Esophagus squamous epithelium (tissue), 4 donors: ENCODE measurements at regions not wholly inside any gene's neighbourhood (a gene's known extent, or its start where the extent isn't known, plus 50 kb on each side); places are given as distances from the start of the nearest gene placed in this dataset.

Experiments used
- POLR2A ChIP-seq, 4 donors: fragments of 450-650 bp; IDR thresholded peaks; one replicate each; pipeline ENCODE4 v1.6.1; 2017; ENCODE audit warnings: antibody characterized with exemption in 4 of 4, mild to moderate bottlenecking in 4 of 4, moderate library complexity in 3 of 4
- TF ChIP-seq, protein P1 (sequence below), 6 experiments: fragments of 450-650 bp in 4 of 6; fragments of 200-600 bp in 2 of 6; sonication (generic) in 2 of 6; IDR thresholded peaks; one replicate each; pipeline ENCODE4 v1.5.1; 2016 to 2019; ENCODE audit warnings: antibody characterized with exemption in 6 of 6, mild to moderate bottlenecking in 4 of 6, moderate library complexity in 4 of 6

DNA sequence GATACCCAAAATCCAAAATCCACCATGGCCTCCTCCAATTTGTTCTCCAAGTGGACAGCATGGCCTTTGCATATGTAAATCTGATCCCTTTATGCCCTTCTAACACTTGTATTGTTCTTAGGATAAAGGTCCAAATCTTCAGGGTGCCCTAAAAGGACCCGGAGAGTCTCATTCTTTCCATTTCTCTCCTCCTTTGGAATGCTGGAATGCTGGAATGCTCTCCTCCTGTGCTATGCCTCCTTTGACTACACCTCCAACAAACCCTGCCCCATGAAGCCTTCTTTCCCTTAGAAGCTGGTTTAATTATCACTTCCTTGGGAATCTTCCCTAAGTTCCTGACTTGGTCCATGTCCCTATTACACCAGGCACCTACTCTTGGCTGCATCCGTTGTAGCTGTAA, 484.8 kb upstream of the RUNX1 start:
- TF ChIP-seq, protein P1, sequence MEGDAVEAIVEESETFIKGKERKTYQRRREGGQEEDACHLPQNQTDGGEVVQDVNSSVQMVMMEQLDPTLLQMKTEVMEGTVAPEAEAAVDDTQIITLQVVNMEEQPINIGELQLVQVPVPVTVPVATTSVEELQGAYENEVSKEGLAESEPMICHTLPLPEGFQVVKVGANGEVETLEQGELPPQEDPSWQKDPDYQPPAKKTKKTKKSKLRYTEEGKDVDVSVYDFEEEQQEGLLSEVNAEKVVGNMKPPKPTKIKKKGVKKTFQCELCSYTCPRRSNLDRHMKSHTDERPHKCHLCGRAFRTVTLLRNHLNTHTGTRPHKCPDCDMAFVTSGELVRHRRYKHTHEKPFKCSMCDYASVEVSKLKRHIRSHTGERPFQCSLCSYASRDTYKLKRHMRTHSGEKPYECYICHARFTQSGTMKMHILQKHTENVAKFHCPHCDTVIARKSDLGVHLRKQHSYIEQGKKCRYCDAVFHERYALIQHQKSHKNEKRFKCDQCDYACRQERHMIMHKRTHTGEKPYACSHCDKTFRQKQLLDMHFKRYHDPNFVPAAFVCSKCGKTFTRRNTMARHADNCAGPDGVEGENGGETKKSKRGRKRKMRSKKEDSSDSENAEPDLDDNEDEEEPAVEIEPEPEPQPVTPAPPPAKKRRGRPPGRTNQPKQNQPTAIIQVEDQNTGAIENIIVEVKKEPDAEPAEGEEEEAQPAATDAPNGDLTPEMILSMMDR (IDR thresholded peaks at IDR 0.05), result no peak
- no peak for TF ChIP-seq POLR2A (IDR thresholded peaks at IDR 0.05)
